AG10803 (cell line): ENCODE measurements at regions not wholly inside any gene's neighbourhood (a gene's known extent, or its start where the extent isn't known, plus 50 kb on each side); places are given as distances from the start of the nearest gene placed in this dataset.
"Not testable (repeated sequence)": the region's sequence is repeated elsewhere in the genome, so short reads cannot be mapped to it uniquely, and the experiment has no call there.

Experiments used
- DNase-seq: peaks from one replicate; pipeline ENCODE4 v3.0.0; 2010; ENCODE audit warnings: low read depth
- H3K4me3 ChIP-seq: 2 replicates; pipeline ENCODE4 v1.5.1; 2011; ENCODE audit warnings: mild to moderate bottlenecking, low read length, control low read depth
- TF ChIP-seq, protein P1 (sequence below): conservative IDR thresholded peaks from 2 replicates; pipeline ENCODE4 v1.5.1; 2011; ENCODE audit warnings: mild to moderate bottlenecking, low read length, control low read depth, inconsistent platforms

DNA sequence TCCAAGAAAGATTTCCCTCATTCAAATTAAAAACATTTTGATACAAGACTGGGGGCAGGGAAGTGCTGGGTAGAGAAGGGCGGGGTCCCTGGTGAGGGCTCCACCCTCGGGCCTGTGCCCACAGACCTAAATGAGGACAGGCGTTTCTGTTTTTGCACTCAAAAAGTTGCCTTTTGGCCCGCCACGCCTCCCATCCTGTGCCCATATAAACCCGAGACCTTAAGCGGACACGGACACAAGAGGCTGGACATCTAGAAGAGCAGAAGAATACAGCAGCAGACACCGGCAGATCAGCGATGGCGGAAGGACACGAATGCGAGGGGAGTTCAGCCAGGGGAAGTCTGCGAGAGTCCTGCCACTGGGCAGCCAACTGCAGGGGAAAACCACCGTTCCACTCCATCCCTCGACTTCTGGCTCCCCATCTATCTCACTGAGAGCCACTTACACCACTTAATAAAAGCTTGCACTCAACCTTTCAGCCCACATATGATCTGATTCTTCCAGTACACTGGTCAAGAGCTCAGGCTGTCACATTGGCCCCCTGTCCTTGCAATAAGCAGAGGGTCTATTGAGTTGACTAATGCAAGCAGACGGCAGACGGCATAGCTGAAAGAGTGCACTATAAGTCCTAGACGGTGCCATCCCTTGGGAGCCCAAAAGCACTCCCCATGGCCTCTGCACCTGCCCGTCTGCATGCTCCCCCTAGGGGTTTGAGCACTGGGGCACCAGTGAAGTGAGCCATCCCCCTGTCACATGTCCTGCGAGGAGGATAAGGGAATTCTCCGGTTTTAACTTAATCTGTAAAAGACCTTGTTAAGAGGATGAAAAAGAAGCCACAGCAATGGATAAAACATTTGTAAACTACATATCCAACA lies 181.8 kb upstream of the PRSS1 start:
- TF ChIP-seq, protein P1, sequence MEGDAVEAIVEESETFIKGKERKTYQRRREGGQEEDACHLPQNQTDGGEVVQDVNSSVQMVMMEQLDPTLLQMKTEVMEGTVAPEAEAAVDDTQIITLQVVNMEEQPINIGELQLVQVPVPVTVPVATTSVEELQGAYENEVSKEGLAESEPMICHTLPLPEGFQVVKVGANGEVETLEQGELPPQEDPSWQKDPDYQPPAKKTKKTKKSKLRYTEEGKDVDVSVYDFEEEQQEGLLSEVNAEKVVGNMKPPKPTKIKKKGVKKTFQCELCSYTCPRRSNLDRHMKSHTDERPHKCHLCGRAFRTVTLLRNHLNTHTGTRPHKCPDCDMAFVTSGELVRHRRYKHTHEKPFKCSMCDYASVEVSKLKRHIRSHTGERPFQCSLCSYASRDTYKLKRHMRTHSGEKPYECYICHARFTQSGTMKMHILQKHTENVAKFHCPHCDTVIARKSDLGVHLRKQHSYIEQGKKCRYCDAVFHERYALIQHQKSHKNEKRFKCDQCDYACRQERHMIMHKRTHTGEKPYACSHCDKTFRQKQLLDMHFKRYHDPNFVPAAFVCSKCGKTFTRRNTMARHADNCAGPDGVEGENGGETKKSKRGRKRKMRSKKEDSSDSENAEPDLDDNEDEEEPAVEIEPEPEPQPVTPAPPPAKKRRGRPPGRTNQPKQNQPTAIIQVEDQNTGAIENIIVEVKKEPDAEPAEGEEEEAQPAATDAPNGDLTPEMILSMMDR, result no peak
- no peak for DNase-seq

DNA sequence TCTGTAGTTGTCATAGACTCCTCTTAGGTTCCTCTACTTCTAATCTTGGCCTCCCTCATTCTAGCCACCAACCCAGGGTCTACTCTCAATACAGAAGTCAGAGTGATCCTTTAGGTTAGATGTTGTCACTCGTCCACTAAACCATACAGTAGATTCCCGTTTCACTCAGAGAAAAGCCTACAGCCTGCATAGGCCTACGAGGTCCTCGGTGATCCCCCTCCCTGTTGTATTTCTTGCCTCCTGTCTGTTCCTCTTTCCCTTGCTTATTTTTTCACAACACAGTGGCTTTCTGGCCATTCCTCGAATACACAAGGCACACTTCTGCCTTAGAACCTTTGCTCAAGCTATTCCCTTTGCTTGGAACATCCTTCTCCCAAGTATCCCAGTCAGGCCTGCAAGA lies 183.0 kb upstream of the PRSS1 start:
- no peak for DNase-seq
- TF ChIP-seq, protein P1, result no peak
- H3K4me3 ChIP-seq, result no peak overlapping the region

More for the DNA sequence above, 181.8 kb upstream of the PRSS1 start:
- no peak overlapping the region for H3K4me3 ChIP-seq

DNA sequence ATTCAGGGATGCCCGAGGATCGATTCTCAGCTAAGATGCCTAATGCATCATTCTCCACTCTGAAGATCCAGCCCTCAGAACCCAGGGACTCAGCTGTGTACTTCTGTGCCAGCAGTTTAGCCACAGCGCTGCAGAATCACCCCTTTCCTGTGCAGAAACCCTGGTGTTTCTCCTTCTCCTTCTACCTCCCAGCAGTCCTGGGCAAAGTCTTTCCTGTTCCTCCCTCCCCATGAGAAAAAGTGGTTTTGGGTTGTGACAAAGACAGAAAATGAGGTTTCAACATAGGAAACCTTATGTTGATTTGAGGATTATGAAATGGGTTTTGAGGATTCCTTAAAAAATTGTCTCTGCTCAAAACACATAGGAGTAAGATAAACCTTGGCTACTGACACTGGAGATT lies 185.1 kb upstream of the PRSS1 start:
- not testable (repeated sequence) for H3K4me3 ChIP-seq

DNA sequence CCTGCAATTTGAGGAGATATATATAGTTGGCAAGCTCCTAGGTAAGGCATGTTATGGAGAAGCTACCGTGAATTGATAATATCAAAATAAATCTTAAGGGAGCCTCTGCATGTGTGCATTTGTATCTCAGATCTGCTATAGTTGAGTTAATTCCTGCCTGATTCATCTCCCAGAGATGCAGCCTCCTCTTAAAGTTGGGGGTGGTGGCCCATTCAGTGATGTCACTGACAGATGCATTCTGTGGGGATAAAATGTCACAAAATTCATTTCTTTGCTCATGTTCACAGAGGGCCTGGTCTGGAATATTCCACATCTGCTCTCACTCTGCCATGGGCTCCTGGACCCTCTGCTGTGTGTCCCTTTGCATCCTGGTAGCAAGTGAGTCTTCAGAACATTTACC lies 185.8 kb upstream of the PRSS1 start:
- DNase-seq, result peak; percentile 44
- TF ChIP-seq, protein P1, result no peak
- H3K4me3 ChIP-seq, result no peak overlapping the region

More for the DNA sequence above, 185.1 kb upstream of the PRSS1 start:
- DNase-seq, result peak; percentile 49

DNA sequence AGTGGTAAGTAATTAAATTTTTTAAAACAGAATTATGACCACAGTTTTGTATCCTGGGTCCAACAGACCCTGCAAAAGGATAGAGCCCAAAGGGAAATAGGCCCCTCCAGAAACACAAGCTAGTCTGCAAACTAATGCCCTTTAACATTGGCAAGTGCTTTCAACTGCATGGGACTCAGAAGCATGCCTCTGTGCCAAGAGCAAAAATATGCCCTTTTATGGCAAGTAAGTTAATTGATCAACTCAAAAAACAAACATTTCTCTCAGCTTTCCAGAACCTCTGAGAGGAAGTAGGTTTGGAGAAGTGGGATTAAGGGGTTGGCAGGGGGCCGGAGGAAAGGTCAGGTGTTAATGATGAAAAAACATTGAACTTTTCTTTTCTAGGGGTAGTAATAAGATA lies 186.6 kb upstream of the PRSS1 start:
- H3K4me3 ChIP-seq, result no peak overlapping the region
- DNase-seq, result no peak
- TF ChIP-seq, protein P1, result no peak

DNA sequence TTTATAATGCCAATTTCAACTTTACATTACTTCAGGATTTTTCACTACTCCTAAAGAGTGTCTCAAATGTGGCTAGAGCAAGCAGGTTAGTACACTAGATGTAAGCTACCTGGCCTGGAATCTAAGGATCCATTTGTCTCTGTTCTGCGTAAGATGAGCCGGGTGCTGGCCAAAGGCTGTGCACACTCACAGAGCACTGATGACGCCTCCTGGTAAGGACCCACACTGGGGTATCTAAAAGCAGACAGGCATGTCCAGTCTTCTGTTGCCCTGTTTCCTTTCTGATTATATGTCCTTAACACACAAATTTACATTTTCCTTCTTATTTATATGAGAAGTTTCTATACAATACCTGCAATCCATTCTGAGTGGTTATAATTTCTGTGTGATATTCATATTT lies 187.9 kb upstream of the PRSS1 start:
- not testable (repeated sequence) for DNase-seq, H3K4me3 ChIP-seq

DNA sequence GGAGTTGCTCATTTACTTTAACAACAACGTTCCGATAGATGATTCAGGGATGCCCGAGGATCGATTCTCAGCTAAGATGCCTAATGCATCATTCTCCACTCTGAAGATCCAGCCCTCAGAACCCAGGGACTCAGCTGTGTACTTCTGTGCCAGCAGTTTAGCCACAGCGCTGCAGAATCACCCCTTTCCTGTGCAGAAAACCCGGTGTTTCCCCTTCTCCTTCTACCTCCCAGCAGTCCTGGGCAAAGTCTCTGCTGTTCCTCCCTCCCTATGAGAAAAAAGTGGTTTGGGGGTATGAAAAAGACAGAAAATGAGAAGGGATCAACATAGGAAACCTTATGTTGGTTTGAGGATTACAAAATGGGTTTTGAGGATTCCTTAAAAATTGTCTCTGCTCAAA lies 188.5 kb upstream of the PRSS1 start:
- DNase-seq, H3K4me3 ChIP-seq: not testable (repeated sequence)

DNA sequence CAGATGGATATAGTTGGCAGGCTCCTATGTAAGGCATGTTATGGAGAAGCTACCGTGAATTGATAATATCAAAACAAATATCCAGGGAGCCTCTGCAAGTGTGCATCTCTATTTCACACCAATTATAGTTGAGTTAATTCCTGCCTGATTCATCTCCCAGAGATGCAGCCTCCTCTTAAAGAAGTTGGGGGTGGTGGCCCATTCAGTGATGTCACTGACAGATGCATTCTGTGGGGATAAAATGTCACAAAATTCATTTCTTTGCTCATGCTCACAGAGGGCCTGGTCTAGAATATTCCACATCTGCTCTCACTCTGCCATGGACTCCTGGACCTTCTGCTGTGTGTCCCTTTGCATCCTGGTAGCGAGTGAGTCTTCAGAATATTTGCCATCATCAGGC lies 189.1 kb upstream of the PRSS1 start:
- DNase-seq, result peak; percentile 65
- no peak overlapping the region for H3K4me3 ChIP-seq
- TF ChIP-seq, protein P1, result no peak
